H9 (cell line): ENCODE measurements at regions not wholly inside any gene's neighbourhood (a gene's known extent, or its start where the extent isn't known, plus 50 kb on each side); places are given as distances from the start of the nearest gene placed in this dataset.

Experiments used
- DNase-seq: peaks from one replicate; pipeline ENCODE4 v3.0.0-alpha.2; 2017
- H2AFZ ChIP-seq: one replicate; pipeline ENCODE4 v1.6.1; 2013; ENCODE audit warnings: mild to moderate bottlenecking, low read length, control low read depth, moderate library complexity
- H2AK5ac ChIP-seq: 2 replicates; pipeline ENCODE4 v1.6.1; 2013; ENCODE audit warnings: low read length, control low read depth, mixed read lengths; ENCODE audit not compliant: insufficient read length
- H2BK120ac ChIP-seq: one replicate; pipeline ENCODE4 v1.6.1; 2013; ENCODE audit warnings: low read depth, mild to moderate bottlenecking, low read length, control low read depth, inconsistent platforms; ENCODE audit not compliant: poor library complexity, severe bottlenecking
- H2BK12ac ChIP-seq: 2 replicates; pipeline ENCODE4 v1.6.1; 2013; ENCODE audit warnings: low read length, control low read depth, mixed read lengths, low read depth; ENCODE audit not compliant: insufficient read length
- H2BK15ac ChIP-seq: 2 replicates; pipeline ENCODE4 v1.6.1; 2013; ENCODE audit warnings: low read depth, low read length, control low read depth
- H2BK20ac ChIP-seq: one replicate; pipeline ENCODE4 v1.6.1; 2013; ENCODE audit warnings: low read depth, mild to moderate bottlenecking, low read length, control low read depth, inconsistent platforms; ENCODE audit not compliant: poor library complexity, severe bottlenecking
- H2BK5ac ChIP-seq: 2 replicates; pipeline ENCODE4 v1.6.1; 2013; ENCODE audit warnings: low read length, control low read depth, mixed read lengths; ENCODE audit not compliant: insufficient read length
- H3K14ac ChIP-seq: 2 replicates; pipeline ENCODE4 v1.6.1; 2013; ENCODE audit warnings: low read length, control low read depth; ENCODE audit not compliant: insufficient read depth
- H3K18ac ChIP-seq: 2 replicates; pipeline ENCODE4 v1.6.1; 2013; ENCODE audit warnings: low read depth, mild to moderate bottlenecking, mixed read lengths, low read length, control low read depth; ENCODE audit not compliant: insufficient read length
- H3K23ac ChIP-seq: 2 replicates; pipeline ENCODE4 v1.6.1; 2013; ENCODE audit warnings: low read length, control low read depth, mixed read lengths, low read depth; ENCODE audit not compliant: insufficient read length
- H3K23me2 ChIP-seq: 2 replicates; pipeline ENCODE4 v1.6.1; 2013; ENCODE audit warnings: low read depth, mild to moderate bottlenecking, mixed read lengths, low read length, control low read depth; ENCODE audit not compliant: insufficient read length, poor library complexity, severe bottlenecking
- H3K27ac ChIP-seq: 2 replicates; pipeline ENCODE4 v1.5.1; 2013; ENCODE audit warnings: low read length, control low read depth, mixed read lengths, low read depth; ENCODE audit not compliant: insufficient read length
- H3K27me3 ChIP-seq: 2 replicates; pipeline ENCODE4 v1.6.1; 2013; ENCODE audit warnings: low read length, control low read depth, inconsistent platforms; ENCODE audit not compliant: insufficient read depth
- H3K4ac ChIP-seq: 2 replicates; pipeline ENCODE4 v1.6.1; 2013; ENCODE audit warnings: low read depth, mild to moderate bottlenecking, control low read depth, inconsistent platforms, low read length, moderate library complexity
- H3K4me1 ChIP-seq: 2 replicates; pipeline ENCODE4 v1.6.1; 2013; ENCODE audit warnings: low read length, control low read depth, inconsistent platforms; ENCODE audit not compliant: insufficient read depth
- H3K4me2 ChIP-seq: 2 replicates; pipeline ENCODE4 v1.6.1; 2013; ENCODE audit warnings: low read length, control low read depth, mixed read lengths; ENCODE audit not compliant: insufficient read length, insufficient read depth
- H3K56ac ChIP-seq: 2 replicates; pipeline ENCODE4 v1.6.1; 2013; ENCODE audit warnings: low read depth, mild to moderate bottlenecking, mixed read lengths, low read length, control low read depth; ENCODE audit not compliant: insufficient read length
- H3K79me1 ChIP-seq: 2 replicates; pipeline ENCODE4 v1.6.1; 2013; ENCODE audit warnings: low read depth, mild to moderate bottlenecking, moderate library complexity, low read length, control low read depth, inconsistent platforms; ENCODE audit not compliant: insufficient read depth, poor library complexity, severe bottlenecking
- H3K79me2 ChIP-seq: 2 replicates; pipeline ENCODE4 v1.6.1; 2013; ENCODE audit warnings: low read length, control low read depth, inconsistent platforms; ENCODE audit not compliant: insufficient read depth
- H3K9ac ChIP-seq: 2 replicates; pipeline ENCODE4 v1.6.1; 2013; ENCODE audit warnings: low read length, control low read depth, mixed read lengths; ENCODE audit not compliant: insufficient read length; ENCODE audit errors: extremely low read depth
- H3K9me3 ChIP-seq: one replicate; pipeline ENCODE4 v1.6.1; 2013; ENCODE audit warnings: low read depth, low read length, inconsistent platforms; ENCODE audit not compliant: control insufficient read depth
- H3T11ph ChIP-seq: one replicate; pipeline ENCODE4 v1.6.1; 2013; ENCODE audit warnings: mild to moderate bottlenecking, low read length, control low read depth, inconsistent platforms
- H4K20me1 ChIP-seq: one replicate; pipeline ENCODE4 v1.6.1; 2013; ENCODE audit not compliant: control insufficient read depth, insufficient read length, insufficient read depth
- H4K5ac ChIP-seq: 2 replicates; pipeline ENCODE4 v1.6.1; 2013; ENCODE audit warnings: low read depth, mild to moderate bottlenecking, mixed read lengths, low read length, control low read depth; ENCODE audit not compliant: insufficient read length
- H4K8ac ChIP-seq: replicated peaks from 2 replicates; pipeline ENCODE4 v1.6.1; 2013; ENCODE audit warnings: low read length, control low read depth, mixed read lengths, low read depth; ENCODE audit not compliant: insufficient read length
- H4K91ac ChIP-seq: 2 replicates; pipeline ENCODE4 v1.6.1; 2013; ENCODE audit warnings: low read depth, mild to moderate bottlenecking, moderate library complexity, mixed read lengths, low read length, control low read depth; ENCODE audit not compliant: insufficient read length
- H3K27ac Mint-ChIP-seq, 3 experiments: 2 replicates in 2 of 3; 3 replicates in 1 of 3; pipeline ENCODE4 v1.8.0; 2020 to 2021; ENCODE audit warnings: mixed read lengths in 3 of 3, mild to moderate bottlenecking in 1 of 3, moderate library complexity in 1 of 3
- H3K27me3 Mint-ChIP-seq: 2 replicates; pipeline ENCODE4 v1.8.0; 2021; ENCODE audit warnings: low read depth, mild to moderate bottlenecking, moderate library complexity, mixed read lengths
- H3K36me3 Mint-ChIP-seq, 3 experiments: 2 replicates in 2 of 3; 3 replicates in 1 of 3; pipeline ENCODE4 v1.8.0; 2020 to 2021; ENCODE audit warnings: low read depth in 3 of 3, mixed read lengths in 3 of 3; ENCODE audit not compliant: insufficient read depth in 1 of 3
- H3K4me1 Mint-ChIP-seq, 2 experiments: 2 replicates each; pipeline ENCODE4 v1.8.0; 2020; ENCODE audit warnings: mixed read lengths in 2 of 2
- H3K4me3 Mint-ChIP-seq, 2 experiments: 2 replicates in 1 of 2; 3 replicates in 1 of 2; pipeline ENCODE4 v1.8.0; 2020 to 2021; ENCODE audit warnings: mild to moderate bottlenecking in 2 of 2, mixed read lengths in 2 of 2, moderate library complexity in 1 of 2
- H3K9me3 Mint-ChIP-seq, 2 experiments: 2 replicates in 1 of 2; 3 replicates in 1 of 2; pipeline ENCODE4 v1.8.0; 2020; ENCODE audit warnings: mild to moderate bottlenecking in 2 of 2, mixed read lengths in 2 of 2, moderate library complexity in 1 of 2
- WGBS: extraction: QIAGEN DNeasy Blood & Tissue Kit; methylation state at CpG from one replicate; pipeline ENCODE4 v1.1.7; 2013; ENCODE audit warnings: missing lambda C conversion rate, low lambda C conversion rate, mixed read lengths; ENCODE audit not compliant: insufficient read length; ENCODE audit errors: extremely low coverage; 5-methylcytosine and 5-hydroxymethylcytosine counted together
- TF ChIP-seq, protein P1 (sequence below): fragments of 200-600 bp; sonication (generic); conservative IDR thresholded peaks from 3 replicates; pipeline ENCODE4 v1.8.0; 2021; ENCODE audit warnings: antibody characterized with exemption, mild to moderate bottlenecking

DNA sequence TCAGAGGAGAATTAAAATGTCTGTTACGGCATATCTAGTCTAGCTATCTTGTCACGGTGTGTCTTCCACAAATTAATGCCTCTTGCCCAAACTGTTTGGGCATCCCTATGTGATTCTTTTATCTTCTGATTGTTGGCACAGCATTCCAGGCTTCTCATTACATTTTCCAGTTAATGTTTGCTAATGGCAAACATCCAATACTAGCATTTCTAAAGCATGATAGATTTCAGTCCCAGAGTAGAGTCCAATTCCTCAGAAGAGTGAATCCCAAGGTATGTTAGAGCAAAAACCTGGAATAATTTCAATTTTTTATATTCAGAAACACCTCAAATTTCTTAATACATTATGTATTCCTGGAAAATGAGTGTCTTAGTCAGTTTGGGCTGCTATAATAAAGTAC lies 684.5 kb upstream of the SLITRK1 start:
- H3K4me1 Mint-ChIP-seq: no peaks in the 10 kb centered on the region; a peak in 1 of 4 replicates
- H3K23me2 ChIP-seq: no peaks in the 10 kb centered on the region

More for the DNA sequence above, 684.5 kb upstream of the SLITRK1 start:
- Mint-ChIP-seq H3K36me3 (peaks cover 0 to 5% (median 2%) of the 10 kb centered on the region in 3 experiments; a peak in 3 of 7 replicates), H3K27me3 (no peaks in the 10 kb centered on the region), H3K27ac (no peak overlapping the region), H3K9me3 (peaks cover under 1 to 2% of the 10 kb centered on the region in 2 experiments; a peak in 2 of 5 replicates), H3K4me3 (no peak overlapping the region)
- no peak overlapping the region for H3K4ac ChIP-seq
- no peaks in the 10 kb centered on the region for H3K79me2 ChIP-seq
- no peak overlapping the region for H2AFZ ChIP-seq
- H3K18ac ChIP-seq: no peak overlapping the region
- H3K9ac ChIP-seq: no peak overlapping the region
- H3K79me1 ChIP-seq: no peaks in the 10 kb centered on the region
- no peaks in the 10 kb centered on the region for H4K20me1 ChIP-seq
- no peaks in the 10 kb centered on the region for H3K27me3 ChIP-seq
- H3T11ph ChIP-seq: no peak overlapping the region
- no peak overlapping the region for H2BK20ac ChIP-seq
- H2BK15ac ChIP-seq: no peak overlapping the region
- H3K56ac ChIP-seq: no peak overlapping the region
- H2BK5ac ChIP-seq: no peak overlapping the region
- no peaks in the 10 kb centered on the region; the same call in 1 of the 2 replicates for H3K4me1 ChIP-seq
- no peak overlapping the region for H2AK5ac ChIP-seq
- no peak overlapping the region for H3K27ac ChIP-seq
- TF ChIP-seq, protein P1, sequence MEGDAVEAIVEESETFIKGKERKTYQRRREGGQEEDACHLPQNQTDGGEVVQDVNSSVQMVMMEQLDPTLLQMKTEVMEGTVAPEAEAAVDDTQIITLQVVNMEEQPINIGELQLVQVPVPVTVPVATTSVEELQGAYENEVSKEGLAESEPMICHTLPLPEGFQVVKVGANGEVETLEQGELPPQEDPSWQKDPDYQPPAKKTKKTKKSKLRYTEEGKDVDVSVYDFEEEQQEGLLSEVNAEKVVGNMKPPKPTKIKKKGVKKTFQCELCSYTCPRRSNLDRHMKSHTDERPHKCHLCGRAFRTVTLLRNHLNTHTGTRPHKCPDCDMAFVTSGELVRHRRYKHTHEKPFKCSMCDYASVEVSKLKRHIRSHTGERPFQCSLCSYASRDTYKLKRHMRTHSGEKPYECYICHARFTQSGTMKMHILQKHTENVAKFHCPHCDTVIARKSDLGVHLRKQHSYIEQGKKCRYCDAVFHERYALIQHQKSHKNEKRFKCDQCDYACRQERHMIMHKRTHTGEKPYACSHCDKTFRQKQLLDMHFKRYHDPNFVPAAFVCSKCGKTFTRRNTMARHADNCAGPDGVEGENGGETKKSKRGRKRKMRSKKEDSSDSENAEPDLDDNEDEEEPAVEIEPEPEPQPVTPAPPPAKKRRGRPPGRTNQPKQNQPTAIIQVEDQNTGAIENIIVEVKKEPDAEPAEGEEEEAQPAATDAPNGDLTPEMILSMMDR: no peak
- H3K14ac ChIP-seq: no peak overlapping the region
- H2BK120ac ChIP-seq: no peak overlapping the region
- H4K8ac ChIP-seq: no peak overlapping the region
- DNase-seq: no peak
- no peak overlapping the region for H3K23ac ChIP-seq
- no peaks in the 10 kb centered on the region for H3K9me3 ChIP-seq
- no peak overlapping the region for H3K4me2 ChIP-seq
- no peak overlapping the region for H2BK12ac ChIP-seq
- H4K5ac ChIP-seq: no peak overlapping the region
- WGBS: no CpG with 5 or more reads among the region's 2 CpGs
- no peak overlapping the region for H4K91ac ChIP-seq
